GM19239 (cell line): ENCODE measurements at regions not wholly inside any gene's neighbourhood (a gene's known extent, or its start where the extent isn't known, plus 50 kb on each side); places are given as distances from the start of the nearest gene placed in this dataset.

ENCODE experiments used
- DNase-seq: peaks from one replicate; pipeline ENCODE4 v3.0.0; 2011; ENCODE audit warnings: low spot score; ENCODE audit not compliant: insufficient read length
- FAIRE-seq: peaks from 2 replicates; lab custom pipeline; 2011; peaks lifted over from hg19 to GRCh38; lab: Jason Lieb, UNC

DNA sequence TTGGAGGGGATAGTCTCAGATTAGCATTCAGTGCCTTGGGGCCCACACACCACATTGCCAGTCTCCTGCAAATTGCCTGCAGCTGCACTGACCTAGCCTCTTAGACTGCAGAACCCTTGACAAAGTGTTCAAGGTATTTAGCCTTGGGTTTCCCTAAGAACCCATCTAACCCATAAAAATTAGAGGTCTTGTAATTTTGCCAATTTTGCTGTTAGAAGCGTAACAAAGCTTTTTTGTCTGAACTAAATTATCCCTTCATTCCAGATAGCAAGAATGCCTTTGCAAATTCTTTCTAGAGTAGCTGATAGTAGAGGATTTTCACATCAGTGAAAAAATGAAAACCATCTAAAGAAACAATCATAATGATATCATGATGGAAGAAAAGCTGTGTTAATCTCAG lies 74.0 kb upstream of the CCNG1 start:
- no peak for DNase-seq
- FAIRE-seq, result no peak

DNA sequence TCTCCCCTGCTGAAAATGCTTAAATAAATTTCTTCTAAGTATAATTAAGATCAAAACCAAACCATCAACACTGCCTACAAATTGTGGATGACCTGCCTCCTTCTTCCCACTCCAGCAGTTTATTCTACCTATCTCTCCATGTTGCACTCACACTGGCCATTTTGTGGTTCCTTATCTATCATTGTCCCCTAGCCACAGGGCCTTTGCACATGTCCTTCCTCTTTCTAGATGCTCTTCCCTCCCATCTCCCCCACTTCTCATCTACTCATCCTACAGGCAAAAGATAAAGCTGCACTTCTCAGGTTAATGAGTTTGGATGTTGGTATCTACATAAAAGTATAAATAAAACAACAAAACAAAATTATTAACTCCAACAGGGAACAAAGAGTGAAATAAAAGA lies 70.6 kb upstream of the CCNG1 start:
- FAIRE-seq (no peak), DNase-seq (no peak)

DNA sequence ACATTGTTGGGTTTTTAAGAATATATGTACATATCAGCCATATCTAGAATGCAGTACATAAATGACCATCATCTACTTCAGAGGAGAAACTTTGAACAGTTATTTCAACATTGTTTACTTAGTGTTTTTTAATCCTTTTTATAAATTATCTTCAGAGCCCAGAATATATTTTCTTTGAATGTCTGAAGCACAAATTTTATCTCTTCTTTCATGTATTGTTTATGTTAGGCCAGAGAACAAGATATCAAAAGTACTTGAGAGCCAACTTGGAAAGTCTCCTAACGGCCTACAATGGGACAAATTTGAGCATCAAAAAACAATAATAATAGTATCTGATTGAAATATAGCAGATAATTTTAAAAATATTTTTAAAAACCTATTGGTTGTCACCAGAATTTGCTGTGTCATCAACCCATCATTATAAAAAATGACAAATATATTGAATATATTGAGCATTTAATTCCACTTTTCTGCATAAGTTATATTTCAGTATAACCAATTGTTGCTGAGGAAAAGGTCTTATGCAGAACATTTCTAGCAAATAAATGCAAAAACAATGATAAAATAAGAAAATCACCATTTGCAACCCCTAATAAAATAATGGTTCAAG lies 67.5 kb upstream of the CCNG1 start:
- FAIRE-seq (no peak), DNase-seq (no peak)

DNA sequence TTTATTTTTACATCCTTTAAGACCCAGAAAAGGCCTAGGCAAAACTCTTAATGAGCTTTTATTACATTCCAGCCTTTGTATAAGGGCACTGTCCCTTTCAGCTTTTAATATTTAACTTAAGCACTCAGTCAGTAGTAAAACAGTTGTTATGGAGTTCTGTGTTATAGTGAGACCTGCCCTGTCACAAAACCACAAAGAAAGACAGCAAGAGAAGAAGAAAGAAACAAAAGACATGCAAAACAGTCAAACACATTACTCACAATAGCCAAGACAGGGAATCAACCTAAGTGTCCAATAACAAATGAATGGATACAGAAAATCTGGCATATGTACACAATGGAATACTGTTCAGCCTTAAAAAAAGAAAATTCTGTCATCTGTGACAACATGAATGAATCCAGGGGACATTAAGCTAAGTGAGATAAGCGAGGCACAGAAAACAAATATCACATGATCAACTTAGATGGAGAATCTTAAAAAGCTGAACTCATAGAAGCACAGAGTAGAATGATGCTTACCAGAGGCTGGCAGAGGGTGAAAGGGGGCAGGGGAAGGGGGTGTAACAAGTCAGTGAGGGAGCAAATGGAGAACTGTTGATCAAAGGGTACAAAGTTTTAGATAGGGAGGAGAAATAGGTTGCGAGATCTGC lies 63.8 kb upstream of the CCNG1 start:
- FAIRE-seq, result no peak

DNA sequence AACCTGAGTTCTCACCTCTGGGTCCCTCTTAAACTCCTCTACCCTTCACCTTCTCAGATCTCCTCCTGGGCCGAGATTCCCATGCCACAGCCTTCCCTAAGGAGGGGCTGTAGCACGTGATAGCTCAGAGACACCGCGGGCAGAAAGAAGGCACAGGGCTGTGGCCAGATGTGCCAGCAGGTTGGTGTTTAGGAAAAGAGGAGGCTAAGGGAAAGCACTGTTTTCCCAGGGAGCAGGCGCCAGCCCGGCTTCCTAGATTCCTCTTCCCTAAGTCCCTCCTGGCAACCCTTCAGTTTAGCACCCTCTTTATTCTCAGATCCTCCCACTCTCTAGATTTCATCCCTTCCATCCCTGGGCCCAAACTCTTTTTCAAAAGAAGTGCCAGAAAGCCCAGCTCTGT lies 59.4 kb upstream of the CCNG1 start:
- FAIRE-seq (no peak), DNase-seq (no peak)

More for the DNA sequence above, 63.8 kb upstream of the CCNG1 start:
- no peak for DNase-seq

DNA sequence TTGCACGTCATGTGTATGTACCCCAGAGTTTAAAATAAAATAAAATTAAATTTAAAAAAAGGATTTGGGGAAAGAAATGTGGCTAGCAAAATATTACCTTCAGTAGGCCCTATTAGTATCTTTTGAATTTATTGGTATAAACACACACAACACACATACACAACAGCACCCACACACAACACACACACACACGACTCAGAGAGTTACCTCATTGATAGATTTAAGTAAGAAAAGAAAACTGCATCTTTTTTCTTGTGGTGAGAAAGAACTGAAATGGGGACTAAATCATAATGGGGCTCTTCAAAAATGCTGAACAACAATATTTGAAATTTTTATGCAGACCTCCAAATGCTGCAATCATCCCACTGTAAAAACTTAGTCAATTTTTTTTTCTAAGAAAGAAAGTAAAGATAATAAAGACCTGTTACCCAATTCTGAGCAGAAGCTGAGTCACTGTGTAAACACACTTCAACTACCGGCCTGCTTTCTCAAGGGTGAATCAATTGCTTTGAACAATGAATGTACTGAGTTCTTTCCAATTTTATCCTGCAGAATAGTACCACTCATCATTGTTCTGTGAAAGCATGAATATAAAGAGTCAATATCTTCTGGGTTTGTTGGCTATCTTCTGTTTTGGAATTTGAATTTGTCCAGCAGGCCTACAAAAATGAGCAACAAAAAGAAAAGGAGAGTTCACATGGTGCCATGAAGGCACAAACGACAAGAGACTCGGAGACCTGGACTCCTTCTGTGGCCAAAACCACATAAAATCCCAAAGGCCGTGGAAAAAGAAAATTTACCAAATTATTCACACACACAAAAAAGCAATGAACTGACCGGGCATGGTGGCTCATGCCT lies 57.9 kb upstream of the CCNG1 start:
- no peak for FAIRE-seq
- DNase-seq, result no peak

DNA sequence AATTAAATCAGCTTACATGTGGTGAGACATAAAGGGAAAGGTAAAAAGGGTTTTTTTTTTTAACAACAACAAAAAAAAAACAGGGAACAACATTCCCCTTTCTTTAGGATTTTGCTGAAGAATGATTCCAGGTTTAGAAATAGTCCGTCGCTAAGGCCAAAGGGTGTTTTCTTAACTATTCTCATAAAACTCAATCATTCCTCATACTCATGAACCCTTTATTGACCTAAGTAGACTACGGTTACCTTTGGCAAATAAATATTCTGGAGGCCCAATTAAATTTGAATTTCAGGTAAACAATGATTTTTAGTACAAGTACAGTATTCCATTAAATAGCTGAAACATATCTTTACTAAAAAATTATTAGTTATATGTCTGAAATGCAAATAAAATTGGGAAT lies 55.6 kb upstream of the CCNG1 start:
- no peak for DNase-seq
- FAIRE-seq, result no peak

DNA sequence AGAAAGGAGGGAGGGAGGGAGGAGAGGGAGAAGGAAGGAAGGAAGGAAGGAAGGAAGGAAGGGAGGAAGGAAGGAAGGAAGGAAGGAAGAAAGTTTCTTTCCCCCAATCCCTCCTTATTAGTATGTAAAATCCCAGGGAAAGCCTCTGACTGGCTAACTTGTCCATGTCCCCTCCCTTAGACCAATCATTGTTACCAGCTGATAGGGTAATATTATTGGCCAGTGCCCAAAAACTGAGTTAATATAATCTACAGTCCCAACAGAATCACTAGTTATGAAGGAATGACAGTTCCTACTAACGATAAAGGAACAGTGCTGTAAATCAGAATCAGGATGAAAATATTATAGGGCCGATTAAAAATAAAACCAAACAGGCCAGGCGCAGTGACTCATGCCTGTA lies 53.6 kb upstream of the CCNG1 start:
- DNase-seq, result no peak
- FAIRE-seq, result no peak

DNA sequence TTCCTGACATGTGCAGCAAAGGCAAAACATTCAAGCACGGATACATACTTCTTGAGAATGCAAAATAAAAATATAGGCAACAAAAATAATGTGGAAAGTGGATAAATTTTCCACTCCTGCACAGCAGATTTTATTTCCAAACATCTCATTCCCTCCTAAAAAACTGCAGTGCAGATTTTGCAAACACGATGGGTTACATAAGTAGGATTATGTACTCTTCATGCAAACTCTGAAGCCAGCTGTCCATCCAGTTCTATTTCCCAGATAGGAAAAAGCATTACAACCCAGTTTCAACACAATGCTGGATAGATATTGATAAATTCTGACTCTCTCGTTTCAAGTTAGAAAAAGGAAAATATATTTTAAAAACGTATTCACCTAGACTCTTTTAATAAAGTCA lies 52.7 kb upstream of the CCNG1 start:
- DNase-seq, result no peak

DNA sequence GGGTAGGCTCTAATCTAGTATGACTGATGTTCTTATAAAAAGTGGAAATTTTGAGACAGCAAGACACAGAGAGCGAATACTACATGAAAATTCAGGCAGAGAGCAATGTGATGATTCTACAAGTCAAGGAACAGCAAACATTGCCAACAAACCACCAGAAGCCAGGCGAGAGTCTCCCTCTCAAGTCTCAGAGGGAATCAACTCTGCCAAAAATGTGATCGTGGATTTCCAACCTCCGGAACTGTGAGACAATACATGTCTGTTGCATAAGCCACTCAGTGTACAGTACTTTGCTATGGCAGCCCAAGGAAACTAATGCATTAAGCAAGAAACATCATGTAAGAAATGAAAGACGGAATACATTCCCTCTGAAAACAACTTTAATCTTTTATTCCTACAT lies 52.1 kb upstream of the CCNG1 start:
- FAIRE-seq (no peak), DNase-seq (no peak)

More for the DNA sequence above, 52.7 kb upstream of the CCNG1 start:
- FAIRE-seq, result no peak

DNA sequence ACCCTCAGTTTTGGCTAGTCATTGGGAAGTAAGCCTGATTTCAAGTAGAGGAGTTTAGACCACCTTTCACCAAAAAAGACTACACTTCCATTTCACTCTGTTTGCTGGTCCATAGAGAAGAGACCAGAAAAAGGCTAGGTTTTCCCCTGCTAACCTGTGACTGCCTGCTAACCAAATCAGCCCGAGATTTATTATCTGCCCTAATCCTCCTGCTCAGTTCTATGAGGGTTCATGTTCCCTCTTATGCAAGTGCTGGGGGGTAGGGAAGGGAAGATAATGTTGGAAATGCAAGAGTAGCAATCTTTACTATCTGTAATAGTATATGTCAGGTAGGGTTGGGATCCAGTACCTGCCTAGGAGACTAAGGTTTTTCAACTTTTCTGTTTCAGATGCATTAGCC lies 51.6 kb upstream of the CCNG1 start:
- FAIRE-seq, result no peak

DNA sequence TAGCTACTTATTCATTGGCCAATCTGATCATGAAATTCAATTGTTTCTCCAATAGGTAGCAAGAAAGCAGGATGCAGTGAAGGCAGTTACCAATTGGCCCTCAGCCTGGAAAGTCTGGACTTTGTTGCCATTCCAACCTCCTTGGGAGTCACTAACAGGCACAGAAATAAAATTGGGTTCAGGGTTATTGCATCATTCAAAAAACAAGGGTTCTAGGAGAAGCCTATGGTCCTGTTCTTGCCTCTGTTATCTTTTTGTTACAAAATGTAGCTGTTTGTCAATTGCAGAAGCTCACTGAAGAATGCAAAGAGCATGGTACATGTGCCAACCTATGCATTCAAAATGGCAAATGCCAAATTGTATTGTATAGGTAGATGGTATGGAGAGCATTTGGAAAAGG lies 51.0 kb upstream of the CCNG1 start:
- no peak for FAIRE-seq

More for the DNA sequence above, 51.6 kb upstream of the CCNG1 start:
- DNase-seq, result no peak

DNA sequence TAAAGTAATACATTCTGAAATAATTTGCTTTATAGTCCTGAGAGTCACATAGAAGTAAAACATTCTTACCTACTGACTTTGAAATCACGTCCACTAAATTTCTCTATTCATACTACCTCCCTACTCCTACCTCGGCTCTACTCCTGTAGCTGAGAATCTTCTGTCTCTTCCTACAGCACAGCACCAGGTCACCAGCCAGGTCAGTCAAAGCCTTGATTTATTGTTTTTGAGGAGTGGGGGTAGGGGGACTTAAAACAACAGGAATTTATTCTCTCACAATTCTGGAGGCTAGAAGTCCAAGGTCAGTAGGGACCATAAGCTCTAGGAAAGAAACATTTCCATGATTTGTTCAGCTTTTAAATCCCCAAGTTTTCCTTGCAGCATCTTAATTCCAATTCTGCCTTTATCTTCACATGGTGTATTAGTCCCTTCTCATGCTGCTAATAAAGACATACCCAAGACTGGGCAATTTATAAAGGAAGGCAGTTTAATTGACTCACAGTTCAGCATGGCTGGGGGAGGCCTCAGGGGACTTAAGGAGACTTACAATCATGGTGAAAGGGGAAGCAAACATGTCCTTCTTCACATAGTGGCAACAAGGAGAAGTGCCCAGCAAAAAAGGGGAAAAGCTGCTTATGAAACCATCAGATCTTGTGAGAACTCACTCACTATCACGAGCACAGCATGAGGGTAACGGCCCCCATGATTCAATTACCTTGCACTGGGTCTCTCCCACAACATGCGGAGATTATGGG lies 49.6 kb upstream of the CCNG1 start:
- no peak for FAIRE-seq

More for the DNA sequence above, 51.0 kb upstream of the CCNG1 start:
- no peak for DNase-seq

More for the DNA sequence above, 49.6 kb upstream of the CCNG1 start:
- no peak for DNase-seq
